Mesendoderm (in vitro differentiated cells): ENCODE measurements at regions not wholly inside any gene's neighbourhood (a gene's known extent, or its start where the extent isn't known, plus 50 kb on each side); places are given as distances from the start of the nearest gene placed in this dataset.
"Not testable (repeated sequence)": the region's sequence is repeated elsewhere in the genome, so short reads cannot be mapped to it uniquely, and the experiment has no call there.

ENCODE experiments used
- DNase-seq: peaks from one replicate; pipeline ENCODE4 v3.0.0; 2013
- H2AK5ac ChIP-seq: 2 replicates; pipeline ENCODE4 v1.6.1; 2013; ENCODE audit warnings: low read length, inconsistent platforms
- H2BK120ac ChIP-seq: 2 replicates; pipeline ENCODE4 v1.6.1; 2013; ENCODE audit warnings: low read depth, mild to moderate bottlenecking, low read length, moderate library complexity, mixed read lengths
- H2BK15ac ChIP-seq: replicated peaks from 2 replicates; pipeline ENCODE4 v1.6.1; 2013; ENCODE audit warnings: low read depth, mild to moderate bottlenecking, moderate library complexity
- H2BK5ac ChIP-seq: 2 replicates; pipeline ENCODE4 v1.6.1; 2013; ENCODE audit warnings: low read length, inconsistent platforms
- H3K18ac ChIP-seq: 2 replicates; pipeline ENCODE4 v1.6.1; 2013; ENCODE audit warnings: mild to moderate bottlenecking, low read length, mixed read lengths
- H3K23ac ChIP-seq: one replicate; pipeline ENCODE4 v1.6.1; 2013; ENCODE audit warnings: low read length
- H3K27ac ChIP-seq: 2 replicates; pipeline ENCODE4 v1.5.1; 2013; ENCODE audit warnings: low read depth, mild to moderate bottlenecking, inconsistent platforms, low read length, moderate library complexity
- H3K27me3 ChIP-seq: 2 replicates; pipeline ENCODE4 v1.6.1; 2013; ENCODE audit warnings: low read length, control low read depth, mild to moderate bottlenecking, inconsistent platforms; ENCODE audit not compliant: insufficient read depth, poor library complexity
- H3K36me3 ChIP-seq: 2 replicates; pipeline ENCODE4 v1.6.1; 2013; ENCODE audit warnings: low read length, inconsistent platforms; ENCODE audit not compliant: control insufficient read depth, insufficient read depth
- H3K4ac ChIP-seq: one replicate; pipeline ENCODE4 v1.6.1; 2013; ENCODE audit warnings: low read depth, mild to moderate bottlenecking, low read length, moderate library complexity
- H3K4me1 ChIP-seq: 2 replicates; pipeline ENCODE4 v1.6.1; 2013; ENCODE audit warnings: low read depth, low read length, inconsistent platforms; ENCODE audit not compliant: control insufficient read depth
- H3K4me2 ChIP-seq: 2 replicates; pipeline ENCODE4 v1.6.1; 2013; ENCODE audit warnings: low read length
- H3K4me3 ChIP-seq: 2 replicates; pipeline ENCODE4 v1.5.1; 2013; ENCODE audit warnings: mild to moderate bottlenecking, low read length
- H3K56ac ChIP-seq: one replicate; pipeline ENCODE4 v1.6.1; 2013; ENCODE audit warnings: low read length
- H3K79me1 ChIP-seq: 2 replicates; pipeline ENCODE4 v1.6.1; 2013; ENCODE audit warnings: low read length, inconsistent platforms
- H3K79me2 ChIP-seq: 2 replicates; pipeline ENCODE4 v1.6.1; 2013; ENCODE audit warnings: mild to moderate bottlenecking, low read length; ENCODE audit not compliant: control insufficient read depth, insufficient read depth
- H3K9ac ChIP-seq: 2 replicates; pipeline ENCODE4 v1.6.1; 2013; ENCODE audit warnings: low read length, inconsistent platforms
- H4K5ac ChIP-seq: one replicate; pipeline ENCODE4 v1.6.1; 2013; ENCODE audit warnings: low read length
- H4K8ac ChIP-seq: one replicate; pipeline ENCODE4 v1.6.1; 2013; ENCODE audit warnings: low read depth, mild to moderate bottlenecking, control low read depth, low read length, moderate library complexity
- WGBS: extraction: QIAGEN DNeasy Blood & Tissue Kit; methylation state at CpG from one replicate; pipeline ENCODE4 v1.1.7; 2013; ENCODE audit warnings: low lambda C conversion rate, missing lambda C conversion rate; ENCODE audit not compliant: insufficient coverage; ENCODE audit errors: extremely low coverage; 5-methylcytosine and 5-hydroxymethylcytosine counted together

DNA sequence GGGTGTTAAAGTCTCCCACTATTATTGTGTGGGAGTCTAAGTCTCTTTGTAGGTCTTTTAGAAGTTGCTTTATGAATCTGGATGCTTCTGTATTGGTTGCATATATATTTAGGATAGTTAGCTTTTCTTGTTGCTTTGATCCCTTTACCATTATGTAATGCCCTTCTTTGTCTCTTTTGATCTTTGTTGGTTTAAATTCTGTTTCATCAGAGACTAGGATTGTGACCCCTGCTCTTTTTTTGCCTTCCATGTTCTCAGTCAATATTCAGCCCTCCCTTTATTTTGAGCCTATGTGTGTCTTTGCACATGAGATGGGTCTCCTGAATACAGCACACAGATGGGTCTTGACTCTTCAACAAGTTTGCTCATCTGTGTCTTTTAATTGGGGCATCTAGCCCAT lies 126.0 kb downstream of the PCSK1 start:
- H2BK120ac ChIP-seq, H3K4me3 ChIP-seq, H3K27ac ChIP-seq, H3K79me1 ChIP-seq, H2AK5ac ChIP-seq, H4K5ac ChIP-seq, H3K36me3 ChIP-seq, H3K4me1 ChIP-seq, H3K27me3 ChIP-seq, H3K56ac ChIP-seq, DNase-seq, H3K4me2 ChIP-seq, H3K9ac ChIP-seq, H2BK15ac ChIP-seq, H3K79me2 ChIP-seq, H2BK5ac ChIP-seq, H4K8ac ChIP-seq, H3K18ac ChIP-seq, H3K23ac ChIP-seq, H3K4ac ChIP-seq: not testable (repeated sequence)

DNA sequence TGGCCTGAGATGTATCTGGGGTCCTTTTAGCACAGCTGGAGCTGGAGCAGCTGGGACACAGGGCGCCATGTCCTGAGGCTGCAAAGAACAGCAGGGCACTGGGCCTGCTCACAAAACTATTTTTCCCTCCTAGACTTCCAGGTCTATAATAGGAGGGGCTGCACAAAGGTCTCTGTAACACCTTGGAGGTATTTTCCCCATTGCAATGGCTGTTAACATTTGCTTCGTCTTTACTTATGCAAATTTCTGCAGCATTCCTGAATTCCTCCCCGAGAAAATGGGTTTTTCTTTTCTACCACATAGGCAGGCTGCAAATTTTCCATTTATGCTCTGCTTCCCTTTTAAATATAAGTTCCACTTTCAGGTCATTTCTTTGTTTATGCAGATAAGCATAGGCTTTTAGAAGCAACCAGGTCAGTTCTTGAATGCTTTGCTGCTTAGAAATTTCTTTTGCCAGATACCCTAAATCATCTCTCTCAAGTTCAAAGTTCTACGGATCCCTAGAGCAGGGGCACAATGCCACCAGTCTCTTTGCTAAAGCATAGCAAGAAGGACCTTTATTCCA lies 130.8 kb downstream of the PCSK1 start:
- Histone ChIP-seq H2BK120ac (no peak overlapping the region), H3K79me1 (no peaks in the 10 kb centered on the region), H2BK5ac (no peak overlapping the region), H2AK5ac (no peak overlapping the region), H3K56ac (no peak overlapping the region), H4K8ac (no peak overlapping the region), H3K4me2 (no peak overlapping the region), H3K4ac (no peak overlapping the region), H3K79me2 (no peaks in the 10 kb centered on the region), H3K23ac (no peak overlapping the region), H2BK15ac (no peak overlapping the region), H3K4me3 (no peak overlapping the region), H3K4me1 (no peaks in the 10 kb centered on the region), H3K36me3 (no peaks in the 10 kb centered on the region), H4K5ac (no peak overlapping the region), H3K18ac (no peak overlapping the region), H3K27me3 (no peaks in the 10 kb centered on the region), H3K27ac (no peak overlapping the region), H3K9ac (no peak overlapping the region)
- WGBS: no CpG with 5 or more reads among the region's 4 CpGs
- DNase-seq: peak; percentile 12

DNA sequence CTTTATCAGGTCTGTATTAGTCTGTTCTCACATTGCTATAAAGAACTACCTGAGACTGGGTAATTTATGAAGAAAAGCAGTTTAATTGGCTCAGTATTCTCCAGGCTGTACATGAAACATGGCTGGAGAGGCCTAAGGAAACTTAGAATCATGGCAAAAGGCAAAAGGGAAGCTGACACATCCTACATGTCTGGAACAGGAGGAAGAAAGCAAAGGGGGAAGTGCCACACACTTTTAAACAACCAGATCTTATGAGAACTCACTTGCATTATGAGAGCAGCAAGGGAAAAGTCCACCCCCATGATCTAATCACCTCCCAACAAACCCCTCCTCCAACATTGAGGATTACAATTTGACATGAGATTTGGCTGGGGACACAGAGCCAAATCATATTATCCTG lies 132.1 kb downstream of the PCSK1 start:
- no peak overlapping the region for H3K4me2 ChIP-seq
- H3K56ac ChIP-seq: no peak overlapping the region
- H3K9ac ChIP-seq: no peak overlapping the region
- H3K79me2 ChIP-seq: no peaks in the 10 kb centered on the region
- H3K4me1 ChIP-seq: no peaks in the 10 kb centered on the region
- no peaks in the 10 kb centered on the region for H3K36me3 ChIP-seq
- H3K23ac ChIP-seq: no peak overlapping the region
- no peak overlapping the region for H2BK15ac ChIP-seq
- no peak for DNase-seq
- no peaks in the 10 kb centered on the region for H3K27me3 ChIP-seq
- no peak overlapping the region for H2BK120ac ChIP-seq
- no peak overlapping the region for H3K27ac ChIP-seq
- no peak overlapping the region for H2BK5ac ChIP-seq
- no peak overlapping the region for H3K18ac ChIP-seq
- H2AK5ac ChIP-seq: no peak overlapping the region
- H4K8ac ChIP-seq: no peak overlapping the region
- no peak overlapping the region for H4K5ac ChIP-seq
- H3K4ac ChIP-seq: no peak overlapping the region
- no peaks in the 10 kb centered on the region for H3K79me1 ChIP-seq
- no peak overlapping the region for H3K4me3 ChIP-seq

DNA sequence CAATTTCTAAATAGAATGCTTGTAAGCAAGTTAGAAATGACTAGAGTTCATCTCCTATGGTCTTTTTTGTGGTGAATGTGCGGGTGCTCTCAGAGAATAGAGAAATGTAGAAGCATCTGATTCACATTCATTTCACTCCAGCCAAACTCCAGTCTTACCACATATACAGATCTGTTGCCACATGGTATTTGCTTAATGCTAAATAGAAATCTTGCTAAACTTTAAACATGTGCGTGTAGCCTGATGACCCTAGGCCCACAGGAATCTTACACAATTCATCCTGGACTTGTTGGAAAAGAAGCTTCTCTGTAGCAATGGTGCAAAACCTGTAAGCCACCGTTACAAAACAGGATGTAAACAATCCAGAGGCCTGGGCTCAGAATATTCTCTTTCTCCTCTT lies 135.2 kb downstream of the PCSK1 start:
- Histone ChIP-seq H4K5ac (no peak overlapping the region), H3K9ac (no peak overlapping the region), H4K8ac (no peak overlapping the region), H3K4me1 (no peaks in the 10 kb centered on the region), H3K36me3 (no peaks in the 10 kb centered on the region), H2BK15ac (no peak overlapping the region), H3K27ac (no peak overlapping the region), H3K56ac (no peak overlapping the region), H3K79me2 (no peaks in the 10 kb centered on the region), H3K23ac (no peak overlapping the region), H2AK5ac (no peak overlapping the region), H3K79me1 (no peaks in the 10 kb centered on the region), H3K4me2 (no peak overlapping the region), H2BK5ac (no peak overlapping the region), H3K4ac (no peak overlapping the region), H3K18ac (no peak overlapping the region), H3K27me3 (no peaks in the 10 kb centered on the region), H3K4me3 (no peak overlapping the region), H2BK120ac (no peak overlapping the region)
- no peak for DNase-seq
- no CpG with 5 or more reads among the region's 3 CpGs for WGBS

DNA sequence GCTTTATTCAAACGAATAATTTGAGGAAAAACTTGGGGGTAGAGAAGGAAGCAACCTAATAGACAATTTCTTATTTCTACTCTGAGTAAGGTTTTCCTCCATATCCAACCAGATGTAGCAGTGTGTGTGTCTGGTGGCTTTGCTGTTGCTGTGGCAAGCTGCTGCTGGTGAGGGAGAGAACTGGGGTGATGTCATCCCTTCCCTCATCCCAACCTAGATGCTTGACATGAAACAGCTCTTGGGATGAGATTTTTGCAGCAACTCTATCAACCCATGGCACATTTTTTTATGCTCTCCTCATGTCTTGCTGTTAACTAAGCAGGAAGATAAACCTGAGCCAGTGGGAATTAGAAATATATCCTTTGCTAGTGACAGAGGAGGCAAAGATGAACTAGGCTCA lies 135.8 kb downstream of the PCSK1 start:
- Histone ChIP-seq H4K8ac (no peak overlapping the region), H3K27me3 (no peaks in the 10 kb centered on the region), H3K79me2 (no peaks in the 10 kb centered on the region), H3K56ac (no peak overlapping the region), H3K27ac (no peak overlapping the region), H3K4me1 (no peaks in the 10 kb centered on the region), H2BK120ac (no peak overlapping the region), H3K4me3 (no peak overlapping the region), H2BK5ac (no peak overlapping the region), H3K36me3 (no peaks in the 10 kb centered on the region), H3K4me2 (no peak overlapping the region), H2BK15ac (no peak overlapping the region), H3K18ac (no peak overlapping the region), H4K5ac (no peak overlapping the region), H3K4ac (no peak overlapping the region), H2AK5ac (no peak overlapping the region), H3K23ac (no peak overlapping the region), H3K79me1 (no peaks in the 10 kb centered on the region), H3K9ac (no peak overlapping the region)
- peak; percentile 40 for DNase-seq
- no CpG with 5 or more reads among the region's 1 CpG for WGBS

DNA sequence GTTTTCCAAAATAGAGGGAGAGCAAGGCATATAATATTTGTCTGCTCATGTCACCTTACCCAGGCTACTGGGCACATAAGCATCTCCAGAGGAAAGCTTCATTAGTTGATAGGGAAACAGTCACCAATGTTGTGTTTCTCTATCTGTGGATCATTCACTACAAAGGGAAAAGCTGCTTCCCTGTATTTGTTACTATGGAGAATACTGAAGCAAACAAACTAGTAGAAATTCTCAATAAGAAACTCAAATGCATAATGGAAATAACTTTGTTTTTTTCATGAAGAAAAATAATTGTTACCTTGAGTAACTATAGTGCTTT lies 138.2 kb downstream of the PCSK1 start:
- no peaks in the 10 kb centered on the region for H3K4me1 ChIP-seq

More for the DNA sequence above, 138.2 kb downstream of the PCSK1 start:
- H3K18ac ChIP-seq: no peak overlapping the region
- no peak overlapping the region for H4K5ac ChIP-seq
- no peak overlapping the region for H2BK5ac ChIP-seq
- H3K9ac ChIP-seq: no peak overlapping the region
- DNase-seq: no peak
- no peak overlapping the region for H3K27ac ChIP-seq
- H3K27me3 ChIP-seq: no peaks in the 10 kb centered on the region
- H4K8ac ChIP-seq: no peak overlapping the region
- H2BK15ac ChIP-seq: no peak overlapping the region
- no peak overlapping the region for H3K23ac ChIP-seq
- H3K4me2 ChIP-seq: no peak overlapping the region
- H3K79me1 ChIP-seq: no peaks in the 10 kb centered on the region
- H3K36me3 ChIP-seq: no peaks in the 10 kb centered on the region
- H2AK5ac ChIP-seq: no peak overlapping the region
- no peak overlapping the region for H3K4me3 ChIP-seq
- H3K79me2 ChIP-seq: no peaks in the 10 kb centered on the region
- H2BK120ac ChIP-seq: no peak overlapping the region
- no peak overlapping the region for H3K4ac ChIP-seq
- no peak overlapping the region for H3K56ac ChIP-seq
